T1000 (cell line): ENCODE measurements at regions not wholly inside any gene's neighbourhood (a gene's known extent, or its start where the extent isn't known, plus 50 kb on each side); places are given as distances from the start of the nearest gene placed in this dataset.

Experiments used
- DNase-seq: peaks from one replicate; lab custom pipeline; 2025; ENCODE audit warnings: mixed read lengths; lab: John Stamatoyannopoulos, UW

DNA sequence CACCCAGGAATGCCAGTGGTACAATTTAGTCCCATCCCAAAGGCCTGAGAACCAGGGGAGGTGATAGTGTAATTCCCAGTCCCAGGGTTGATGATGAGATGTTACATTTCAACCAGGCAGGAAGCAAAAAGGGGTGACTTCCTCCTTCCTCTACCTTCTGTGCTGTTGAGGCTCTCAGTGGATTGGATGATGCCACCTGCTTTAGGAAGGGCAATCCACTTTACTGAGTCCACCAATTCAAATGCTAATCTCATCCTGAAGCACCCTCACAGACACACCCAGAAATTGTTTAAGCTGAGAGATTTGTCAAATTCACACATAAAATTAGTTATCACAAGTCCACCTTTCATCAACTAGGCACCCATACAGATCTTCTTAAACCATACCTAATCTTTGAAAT lies 418.5 kb upstream of the GOLIM4 start:
- DNase-seq = no peak

DNA sequence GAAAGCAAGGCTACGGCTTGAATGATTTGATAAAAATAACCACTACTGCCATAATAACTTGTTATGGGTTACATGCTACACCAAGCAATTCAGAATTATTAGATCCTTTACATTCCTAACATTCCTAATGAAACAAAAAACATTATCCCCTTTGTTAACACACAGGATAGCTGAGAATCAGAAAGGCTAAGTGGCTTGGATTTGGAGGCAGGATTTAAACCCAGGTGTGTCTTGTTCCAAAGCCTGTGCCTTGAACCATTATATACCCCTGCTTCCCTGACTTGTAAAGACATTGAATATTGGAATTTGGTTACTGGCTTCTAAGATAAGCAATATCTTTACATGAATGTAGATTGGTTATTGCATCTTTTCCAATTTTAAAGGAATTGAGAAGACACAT lies 417.1 kb upstream of the GOLIM4 start:
- DNase-seq = no peak

DNA sequence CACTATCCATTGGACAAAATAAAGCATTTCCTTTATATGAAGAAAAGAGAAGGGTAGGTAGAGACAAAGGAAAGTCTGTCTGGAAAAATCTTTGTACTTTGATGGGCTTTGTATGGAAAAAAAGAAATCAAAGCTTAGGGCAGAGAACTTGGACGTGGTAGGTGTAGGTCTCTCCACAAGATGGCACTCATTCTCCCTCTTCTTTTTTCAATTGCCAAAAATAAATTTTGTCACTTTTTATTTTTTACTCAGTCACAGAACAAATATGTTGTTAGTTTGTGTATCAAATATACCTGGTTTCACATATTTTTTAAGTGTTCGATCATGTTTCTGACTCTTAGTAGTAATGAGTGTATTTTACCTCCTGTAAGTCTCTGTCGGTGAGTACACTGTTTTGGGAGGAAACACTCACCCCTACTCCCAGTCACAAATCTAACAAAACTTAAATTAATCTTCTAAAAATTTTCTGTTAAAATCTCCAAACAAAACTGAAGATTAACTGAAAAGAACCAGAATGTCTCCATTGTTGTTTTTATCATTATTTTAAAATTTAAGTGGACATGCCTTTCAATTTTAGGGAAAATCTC lies 415.8 kb upstream of the GOLIM4 start:
- no peak for DNase-seq

DNA sequence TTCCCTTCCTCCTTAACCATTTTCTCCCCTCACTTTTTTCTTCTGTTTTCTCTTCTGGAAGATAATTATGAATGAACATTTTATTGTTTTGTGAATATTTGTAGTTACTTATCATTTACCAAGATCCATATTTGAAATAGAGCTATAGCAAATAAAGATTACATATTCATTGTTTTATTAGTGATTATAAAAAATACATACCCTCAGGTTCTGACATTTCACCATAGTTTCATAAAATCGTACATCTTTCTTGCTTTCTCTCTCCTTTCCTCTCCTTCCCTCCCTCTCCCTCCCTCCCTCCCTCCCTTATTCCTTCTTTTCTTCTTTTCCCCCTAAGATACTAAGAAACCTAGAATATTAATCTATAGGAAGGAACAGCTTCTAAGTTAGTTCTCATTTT lies 410.9 kb upstream of the GOLIM4 start:
- DNase-seq = no peak

DNA sequence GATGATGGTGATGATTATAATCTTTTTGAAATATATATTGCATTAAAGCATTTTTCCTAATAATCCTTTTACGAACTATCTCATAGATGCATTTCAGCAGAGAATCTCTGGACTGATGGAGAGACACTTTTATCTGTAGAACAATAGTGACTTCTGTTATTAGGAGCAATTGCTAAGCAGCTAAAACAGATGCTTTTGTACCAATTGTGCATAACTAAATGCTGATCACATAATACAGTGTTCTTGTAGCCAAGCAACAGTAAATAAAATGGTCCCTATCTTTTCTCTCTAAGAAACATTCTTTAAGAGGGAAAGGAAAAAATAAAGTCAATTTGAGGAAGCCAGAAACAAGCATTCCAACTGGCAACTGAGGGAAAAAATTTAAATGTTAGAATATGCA lies 405.8 kb upstream of the GOLIM4 start:
- DNase-seq = no peak

DNA sequence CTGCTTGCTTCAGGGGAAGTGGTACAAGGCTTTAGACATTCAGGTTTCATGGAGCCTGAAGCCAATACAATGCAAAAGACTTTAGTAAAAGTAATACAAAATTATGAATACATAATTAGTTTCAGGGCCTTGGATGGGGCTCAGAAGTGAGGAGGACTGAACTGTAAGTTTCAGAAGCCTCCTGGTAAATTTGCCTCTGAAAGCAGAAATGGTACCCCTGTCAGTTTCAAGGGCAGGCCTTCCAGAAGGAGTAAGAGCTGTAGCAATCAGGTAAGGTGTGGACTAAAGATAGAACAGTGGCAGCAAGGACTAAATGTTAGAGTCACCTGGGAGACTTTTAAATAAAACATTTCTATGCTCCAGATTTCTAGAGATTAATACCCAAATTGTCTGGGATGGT lies 402.5 kb upstream of the GOLIM4 start:
- no peak for DNase-seq

DNA sequence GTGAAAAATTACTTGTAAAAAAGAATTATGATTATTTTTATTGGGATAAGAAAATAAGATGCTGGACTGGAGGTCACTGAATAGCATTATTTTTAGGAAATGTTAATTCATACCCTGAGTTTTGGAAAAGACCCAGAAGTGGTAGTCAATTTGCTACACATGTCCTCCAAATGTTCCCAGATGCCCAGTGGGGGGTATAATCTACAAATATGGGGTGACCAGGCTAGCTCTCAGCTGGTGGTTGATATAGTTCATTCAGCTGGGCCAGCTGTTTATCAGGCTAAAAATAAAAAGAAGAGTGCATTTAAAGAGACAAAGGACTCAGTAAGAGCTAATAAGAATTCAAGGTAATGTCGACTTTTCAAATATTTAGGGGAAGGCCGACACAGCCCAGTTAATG lies 402.0 kb upstream of the GOLIM4 start:
- DNase-seq = no peak

DNA sequence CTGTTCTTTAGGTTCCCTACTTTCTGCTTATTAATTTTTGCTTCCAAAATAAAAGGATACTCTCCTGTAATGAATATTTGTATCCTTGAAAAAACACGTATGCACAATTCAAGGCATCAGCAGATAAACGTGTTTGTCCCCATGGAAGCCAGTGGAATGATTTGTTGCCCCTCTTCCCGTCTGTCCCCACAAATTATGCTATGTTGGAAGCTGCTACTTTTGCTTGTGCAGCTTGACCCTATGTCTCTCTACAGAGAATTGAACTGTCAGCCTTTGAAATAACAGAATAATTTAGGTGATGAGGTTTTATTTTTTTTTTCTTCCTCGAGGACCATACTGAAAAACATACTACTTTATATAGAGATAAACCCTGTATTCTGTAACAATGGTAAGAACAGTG lies 401.5 kb upstream of the GOLIM4 start:
- no peak for DNase-seq

DNA sequence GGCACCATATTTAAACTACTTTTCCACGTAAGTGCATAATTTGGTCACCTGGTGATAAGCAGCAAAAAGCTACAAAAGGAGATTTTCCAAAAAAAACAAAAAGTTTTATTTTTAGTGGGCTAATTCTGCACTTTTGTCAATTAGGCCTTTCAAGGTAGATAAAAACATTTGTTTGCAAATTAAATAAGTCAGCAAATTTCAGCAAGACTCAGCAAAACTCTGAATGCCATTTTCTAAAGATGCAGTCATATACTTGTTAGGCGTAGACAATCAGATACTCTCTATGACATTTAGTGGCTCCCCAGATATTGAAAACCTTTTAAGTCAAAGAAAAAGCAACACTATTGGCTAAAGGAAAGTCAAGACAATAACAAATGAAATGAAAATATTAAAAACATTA lies 400.2 kb upstream of the GOLIM4 start:
- DNase-seq = no peak

DNA sequence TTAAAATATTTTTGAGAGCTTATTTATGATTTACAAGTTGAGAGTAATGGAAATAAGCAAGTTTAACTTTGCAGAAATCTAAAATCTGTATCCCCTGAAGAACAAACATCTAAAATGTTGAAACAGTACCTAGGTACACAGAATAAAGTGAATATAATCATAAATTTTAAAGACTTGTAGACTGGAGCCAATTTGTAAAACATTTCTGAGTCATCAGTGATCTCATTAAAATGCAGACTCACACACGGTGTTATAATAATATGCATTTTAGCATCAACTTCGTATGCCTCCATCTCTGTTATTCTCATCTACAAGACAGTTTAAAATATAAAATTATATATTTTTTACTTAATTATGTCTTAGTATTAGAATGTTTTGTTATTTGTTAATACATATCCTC lies 399.5 kb upstream of the GOLIM4 start:
- DNase-seq = no peak

DNA sequence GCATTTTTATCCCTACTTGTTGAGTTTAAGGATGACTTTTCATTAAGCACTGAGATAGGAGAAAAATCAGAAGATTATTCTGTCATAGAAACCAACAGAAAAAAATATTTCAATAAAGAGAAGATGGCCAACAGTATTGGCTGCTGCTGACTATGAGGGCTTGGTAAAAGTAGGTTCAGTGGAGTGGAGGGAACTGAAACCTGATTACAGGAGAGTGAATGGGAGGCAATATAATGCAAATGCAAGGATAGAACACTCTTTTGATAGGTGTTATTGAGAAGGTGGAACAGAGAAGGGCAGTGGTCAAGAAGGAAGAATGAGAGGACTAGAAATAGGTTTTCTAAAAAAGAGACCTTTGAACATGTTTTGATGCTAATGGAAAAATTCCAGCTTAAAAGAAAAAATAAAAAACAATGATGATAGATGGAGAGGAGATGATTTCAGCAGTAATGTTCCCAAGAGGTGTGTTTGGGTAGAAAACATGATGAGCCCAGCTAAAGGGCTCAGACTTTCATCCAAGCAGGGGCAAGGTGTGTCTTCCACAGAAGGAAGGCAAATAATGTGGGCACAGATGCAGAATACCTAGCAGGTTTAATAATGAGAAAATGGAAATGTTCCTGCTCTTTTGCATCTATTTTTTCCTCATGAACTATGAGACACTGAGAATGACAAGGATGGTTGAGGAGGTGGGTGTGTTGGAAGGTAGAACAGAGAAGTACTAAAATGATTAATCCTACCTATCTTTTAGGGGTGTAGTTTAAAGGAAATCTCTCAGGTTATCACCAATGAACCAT lies 397.9 kb upstream of the GOLIM4 start:
- no peak for DNase-seq

DNA sequence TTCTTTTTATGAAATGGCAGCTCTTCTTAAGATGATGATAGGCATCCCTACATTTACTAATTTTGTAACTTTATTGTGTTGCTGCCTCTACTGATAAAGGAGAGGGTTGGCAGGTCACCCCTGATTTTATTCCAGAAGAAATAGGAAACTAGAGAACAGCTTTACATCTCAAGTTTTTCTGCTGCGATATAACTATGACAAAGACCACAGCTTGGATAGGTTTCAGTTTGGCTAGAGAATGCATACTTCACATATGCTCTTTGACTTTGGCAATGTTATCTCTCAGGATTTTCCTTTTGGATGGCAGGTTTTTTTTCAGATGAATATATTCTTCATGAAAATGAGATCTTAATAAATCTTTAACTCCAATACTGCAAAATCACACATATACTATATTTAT lies 395.3 kb upstream of the GOLIM4 start:
- no peak for DNase-seq

DNA sequence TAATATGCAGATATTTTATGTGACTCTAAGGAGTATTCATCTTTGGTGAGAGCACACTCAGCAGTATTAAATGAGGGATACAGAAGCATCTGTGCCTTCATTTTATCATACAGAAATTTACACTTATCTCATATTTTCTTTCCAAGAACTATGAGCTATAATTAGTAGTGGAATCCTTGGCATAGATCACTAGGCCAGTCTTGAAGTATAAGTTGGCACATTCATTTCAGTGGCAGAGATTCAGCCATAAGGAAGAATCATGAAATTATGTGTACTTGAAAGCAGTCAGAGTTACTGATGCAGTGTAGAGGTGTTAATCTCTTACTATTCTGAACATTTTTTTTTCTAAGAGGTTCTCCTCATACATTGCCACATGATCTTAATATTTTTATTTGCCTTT lies 393.6 kb upstream of the GOLIM4 start:
- no peak for DNase-seq

DNA sequence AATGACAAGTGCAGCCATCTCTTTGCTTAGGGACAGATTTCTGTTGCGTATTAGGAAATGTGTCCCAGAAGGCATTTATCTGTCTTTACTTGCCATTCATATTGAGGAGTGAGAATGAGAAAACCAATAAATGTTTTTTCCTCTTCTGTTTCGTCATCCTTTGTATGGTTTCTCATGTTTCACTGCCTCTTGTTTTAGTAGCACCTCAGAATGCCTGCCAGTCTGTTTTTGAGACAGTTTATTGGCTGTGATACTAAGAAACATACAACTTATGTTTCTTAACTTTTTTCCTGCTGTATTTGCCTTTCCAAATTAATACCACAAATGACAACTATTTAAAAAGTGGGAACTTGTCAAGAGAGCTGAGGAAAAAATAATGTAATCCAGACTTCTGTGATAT lies 390.2 kb upstream of the GOLIM4 start:
- no peak for DNase-seq

DNA sequence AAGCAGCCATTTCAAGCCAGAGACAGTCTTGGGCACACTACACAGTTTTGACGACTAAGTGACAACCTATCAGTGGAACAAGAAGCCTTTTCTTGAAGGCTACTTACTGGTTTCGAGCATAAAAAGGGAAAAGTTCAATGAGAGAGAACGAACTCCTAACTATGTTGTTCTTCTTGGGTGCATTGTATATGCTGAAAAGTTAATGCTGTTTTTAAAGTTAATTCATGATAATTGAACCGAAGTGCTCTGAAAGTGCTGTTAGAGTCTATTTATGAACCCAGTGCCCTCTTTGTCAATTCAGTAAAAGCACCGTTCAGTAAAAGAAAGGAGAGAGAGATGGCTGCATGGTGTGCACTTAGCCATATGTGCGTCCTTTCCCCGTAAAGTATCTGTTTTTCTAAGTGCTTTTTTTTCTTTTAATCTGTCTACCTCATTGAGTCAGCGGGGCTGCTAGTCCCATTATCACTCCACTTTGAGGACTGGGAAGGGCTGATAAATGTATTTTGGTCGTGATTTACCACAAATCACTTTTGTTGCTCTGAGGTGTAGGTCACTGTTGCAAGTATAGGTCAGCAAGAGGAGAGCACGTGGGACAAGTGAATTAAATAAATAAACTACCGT lies 380.7 kb upstream of the GOLIM4 start:
- no peak for DNase-seq

DNA sequence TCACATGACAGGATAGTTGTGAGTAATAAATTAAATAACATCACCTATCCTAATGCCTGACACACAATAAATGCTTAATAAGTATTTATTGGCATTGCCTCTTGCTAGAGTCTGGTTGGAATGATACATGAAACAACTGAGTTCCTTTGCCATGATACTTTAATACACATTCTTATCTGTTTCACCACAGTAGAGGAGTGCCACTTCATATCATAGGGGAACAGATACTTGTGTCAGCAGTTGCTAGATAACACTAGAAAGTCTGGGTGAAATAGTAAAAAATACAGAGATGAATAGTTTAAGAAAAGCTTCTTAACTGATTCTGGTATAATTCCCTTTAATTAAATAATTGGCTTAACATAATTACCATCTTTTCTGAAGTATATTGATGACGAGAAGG lies 380.0 kb upstream of the GOLIM4 start:
- no peak for DNase-seq

DNA sequence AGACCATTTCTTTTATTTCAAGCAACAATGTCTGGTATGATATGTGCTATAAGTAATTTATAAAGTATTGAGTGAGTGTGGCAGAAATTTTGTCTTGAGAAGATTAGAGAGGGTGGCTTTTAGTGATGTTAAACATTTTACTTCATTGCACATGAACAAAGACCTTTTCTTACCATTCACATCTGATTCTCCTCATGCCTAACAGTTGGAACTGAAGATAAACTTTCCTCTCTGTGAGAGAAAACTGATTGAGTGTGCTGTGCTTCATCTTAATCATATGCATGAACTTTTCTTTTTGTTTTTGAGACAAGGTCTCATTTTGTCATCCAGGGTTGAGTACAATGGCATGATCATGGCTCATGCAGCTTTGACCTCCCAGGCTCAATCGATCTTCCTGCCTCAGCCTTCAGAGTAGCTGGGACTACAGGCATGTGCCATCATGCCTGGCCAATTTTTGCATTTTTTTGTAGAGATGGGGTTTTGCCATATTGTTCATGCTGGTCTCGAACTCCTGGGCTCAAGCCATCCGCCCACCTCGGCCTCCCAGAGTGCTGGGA lies 377.7 kb upstream of the GOLIM4 start:
- no peak for DNase-seq

DNA sequence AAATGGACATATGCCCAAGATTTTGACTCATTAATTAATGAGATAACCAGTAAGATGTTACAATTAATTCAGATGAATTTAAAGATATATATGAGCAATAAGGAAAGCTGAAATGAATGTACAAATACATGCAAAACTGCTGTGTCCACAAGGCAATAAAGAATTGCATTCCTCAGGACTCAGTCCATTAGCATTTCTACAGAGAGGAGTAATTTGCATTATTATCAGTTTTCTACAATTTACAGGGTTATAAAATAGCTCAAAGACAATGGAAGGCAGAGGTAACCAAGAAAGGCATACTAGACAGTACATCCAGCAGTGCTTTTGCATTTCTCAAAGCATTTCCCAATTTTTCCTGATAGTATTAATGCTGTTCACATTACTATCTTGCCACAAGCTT lies 377.1 kb upstream of the GOLIM4 start:
- DNase-seq = no peak

DNA sequence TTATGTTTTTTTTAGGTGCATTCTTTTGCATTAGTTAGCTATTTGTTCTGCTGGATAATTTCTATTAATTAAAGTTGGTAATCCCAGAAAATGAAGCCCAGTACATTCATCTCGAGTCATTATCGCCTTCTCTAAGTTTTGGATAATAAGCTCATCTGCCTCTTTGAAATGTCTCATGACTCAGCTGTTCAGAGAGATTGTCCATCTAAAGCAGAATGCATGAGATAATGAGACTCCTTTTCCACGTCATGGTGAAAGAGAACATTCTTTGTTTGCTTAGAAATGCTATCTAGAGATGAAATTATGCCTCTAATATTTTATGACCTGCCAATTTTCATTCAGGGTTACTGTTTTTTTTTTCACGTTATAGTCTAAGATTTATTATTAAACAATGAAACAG lies 374.7 kb upstream of the GOLIM4 start:
- DNase-seq = no peak

DNA sequence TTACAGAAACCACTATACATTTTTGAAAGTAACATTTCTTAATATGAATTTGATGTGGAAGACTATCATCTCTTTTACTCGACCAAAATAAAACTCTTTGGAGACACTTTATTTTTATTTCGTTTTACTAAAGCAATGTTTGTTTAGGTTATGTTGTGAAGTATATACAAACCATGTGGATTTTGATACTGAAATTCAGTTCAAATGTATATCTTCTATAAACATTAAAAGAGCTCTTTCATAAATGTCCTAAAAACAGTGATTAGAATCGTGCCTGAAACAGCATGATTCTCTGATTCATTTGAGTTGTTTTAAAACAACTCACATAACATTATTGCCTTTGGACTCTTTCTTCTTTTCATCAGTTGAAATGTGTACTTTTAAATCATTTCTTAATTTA lies 373.7 kb upstream of the GOLIM4 start:
- DNase-seq = no peak

DNA sequence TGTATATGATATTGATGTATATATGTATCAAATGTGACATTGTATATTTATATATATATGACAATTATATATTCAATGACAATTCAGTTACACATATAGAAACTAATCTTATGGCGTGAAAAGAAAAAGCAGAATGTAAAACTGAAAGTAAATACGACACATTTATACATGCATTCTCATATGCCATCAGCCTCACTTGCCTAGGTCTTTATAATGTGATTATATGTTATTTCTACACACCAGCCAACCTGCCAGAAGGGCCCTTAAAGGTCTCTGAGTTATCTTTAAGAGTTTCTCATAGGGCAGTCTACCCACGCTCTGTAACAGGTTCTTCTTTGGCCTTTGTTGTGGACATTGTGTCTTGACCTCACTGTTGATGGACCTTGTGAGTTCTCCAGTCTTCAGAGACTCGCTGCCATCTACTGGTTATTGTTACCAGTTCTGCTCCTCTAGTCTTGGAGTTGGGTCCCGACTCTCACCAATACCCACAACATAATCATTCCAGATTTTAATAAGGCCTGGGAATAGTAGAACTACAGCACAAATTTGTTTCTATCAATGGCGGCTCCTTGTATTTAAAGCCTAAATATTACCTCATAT lies 371.5 kb upstream of the GOLIM4 start:
- no peak for DNase-seq

DNA sequence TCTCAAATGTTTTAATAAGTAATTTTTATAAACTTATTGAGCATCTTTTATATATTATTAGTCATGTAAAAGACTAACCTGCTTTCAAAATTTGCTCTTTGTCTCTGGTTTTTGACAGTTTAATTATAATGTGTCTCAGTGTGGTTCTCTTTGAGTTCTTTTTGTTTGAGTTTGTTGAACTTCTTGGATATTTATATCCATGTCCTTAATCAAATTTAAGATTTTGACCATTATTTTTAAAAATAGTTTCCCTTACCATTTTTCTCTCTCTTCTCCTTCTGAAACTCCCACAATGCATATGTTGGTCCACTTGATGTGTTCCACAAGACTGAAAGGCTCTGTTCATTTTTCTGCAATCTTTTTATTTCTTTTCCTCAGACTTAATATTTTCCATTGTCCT lies 366.1 kb upstream of the GOLIM4 start:
- DNase-seq = no peak

DNA sequence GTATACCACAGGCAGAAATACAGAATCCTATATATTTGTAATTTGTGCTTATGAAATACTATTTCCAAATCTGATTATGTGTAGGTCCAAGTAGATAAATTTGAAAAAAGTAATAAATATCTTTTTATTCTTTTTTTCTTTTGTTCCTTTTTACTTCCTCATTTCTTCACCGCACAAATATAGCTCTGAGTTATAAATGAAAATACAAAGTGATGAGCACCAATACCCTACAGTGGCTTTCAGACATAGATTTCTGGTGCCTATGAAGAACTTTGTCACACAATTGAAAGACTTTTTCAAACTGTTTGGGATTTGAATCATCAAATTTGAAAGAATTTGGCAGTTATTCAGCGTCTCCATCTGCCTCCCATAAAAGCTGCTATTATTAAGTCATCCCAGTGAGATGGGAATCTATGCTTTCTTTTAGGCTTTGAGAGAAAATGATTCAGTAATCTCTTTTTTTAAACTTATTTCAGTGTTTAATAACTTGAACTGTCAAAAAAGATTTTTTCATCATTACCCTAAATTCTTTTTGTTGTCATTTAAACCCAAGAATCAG lies 363.6 kb upstream of the GOLIM4 start:
- DNase-seq = no peak
